OCI-LY1 (cell line): ENCODE measurements at regions not wholly inside any gene's neighbourhood (a gene's known extent, or its start where the extent isn't known, plus 50 kb on each side); places are given as distances from the start of the nearest gene placed in this dataset.

Source experiments
- H2AFZ ChIP-seq: fragments of 200-600 bp; sonication (generic), shearing (Covaris generic); 2 replicates; pipeline ENCODE4 v1.6.0; 2014; ENCODE audit warnings: antibody characterized with exemption, mild to moderate bottlenecking, low read length
- H3F3A ChIP-seq: fragments of 200-600 bp; sonication (generic), shearing (Covaris generic); 2 replicates; pipeline ENCODE4 v1.6.0; 2014; ENCODE audit warnings: mild to moderate bottlenecking, antibody characterized with exemption, low read length, moderate library complexity; ENCODE audit not compliant: insufficient read depth
- H3K27ac ChIP-seq: fragments of 200-600 bp; sonication (generic); 2 replicates; pipeline ENCODE4 v1.5.1; 2014; ENCODE audit warnings: low read length, mixed run types, mild to moderate bottlenecking, low read depth; ENCODE audit not compliant: poor library complexity, severe bottlenecking
- H3K27me3 ChIP-seq: fragments of 200-600 bp; sonication (generic); 2 replicates; pipeline ENCODE4 v1.6.0; 2014; ENCODE audit warnings: antibody characterized with exemption, mild to moderate bottlenecking, low read length, moderate library complexity; ENCODE audit not compliant: insufficient read depth
- H3K36me3 ChIP-seq: fragments of 200-600 bp; sonication (generic); 2 replicates; pipeline ENCODE4 v1.6.1; 2014; ENCODE audit warnings: mild to moderate bottlenecking, antibody characterized with exemption, low read length, moderate library complexity, mixed read lengths; ENCODE audit not compliant: insufficient read depth
- H3K4me1 ChIP-seq: fragments of 200-600 bp; sonication (generic); 2 replicates; pipeline ENCODE4 v1.5.1; 2014; ENCODE audit warnings: mild to moderate bottlenecking, low read length, moderate library complexity; ENCODE audit not compliant: insufficient read depth, severe bottlenecking
- H3K4me2 ChIP-seq: fragments of 200-600 bp; sonication (generic), shearing (Covaris generic); 2 replicates; pipeline ENCODE4 v1.6.1; 2014; ENCODE audit warnings: low read length
- H3K4me3 ChIP-seq: fragments of 200-600 bp; sonication (generic); 2 replicates; pipeline ENCODE4 v1.5.1; 2014; ENCODE audit warnings: low read length, low read depth, mild to moderate bottlenecking, mixed read lengths; ENCODE audit not compliant: poor library complexity, severe bottlenecking
- H3K79me2 ChIP-seq: fragments of 200-600 bp; shearing (Covaris generic); 2 replicates; pipeline ENCODE4 v1.6.1; 2016; ENCODE audit warnings: mixed run types, low read length, mixed read lengths; ENCODE audit not compliant: insufficient read depth
- H3K9ac ChIP-seq: fragments of 200-600 bp; sonication (generic), shearing (Covaris generic); 2 replicates; pipeline ENCODE4 v1.6.1; 2014; ENCODE audit warnings: mild to moderate bottlenecking, low read length, mixed read lengths
- H3K9me2 ChIP-seq: fragments of 200-600 bp; sonication (generic), shearing (Covaris generic); 2 replicates; pipeline ENCODE4 v1.6.1; 2014; ENCODE audit warnings: low read depth, mild to moderate bottlenecking, low read length, mixed read lengths
- H3K9me3 ChIP-seq: fragments of 200-600 bp; shearing (Covaris generic); 2 replicates; pipeline ENCODE4 v1.6.1; 2014; ENCODE audit warnings: low read length, mixed read lengths
- H4K20me1 ChIP-seq: fragments of 200-600 bp; sonication (generic), shearing (Covaris generic); 2 replicates; pipeline ENCODE4 v1.6.0; 2016; ENCODE audit warnings: mild to moderate bottlenecking, low read length; ENCODE audit not compliant: insufficient read depth
- EZH2 ChIP-seq: fragments of 200-600 bp; sonication (generic), shearing (Covaris generic); IDR thresholded peaks from 2 replicates; pipeline ENCODE4 v1.8.0; 2017; ENCODE audit warnings: borderline replicate concordance, mixed run types, mild to moderate bottlenecking, antibody characterized with exemption, low read length, moderate library complexity, mixed read lengths
- TF ChIP-seq, protein P1 (sequence below): fragments of 200-600 bp; sonication (generic), shearing (Covaris generic); IDR thresholded peaks from 2 replicates; pipeline ENCODE4 v1.5.1; 2017; ENCODE audit warnings: mild to moderate bottlenecking, antibody characterized with exemption, low read length, moderate library complexity, mixed read lengths

- H3K27ac ChIP-seq, result no peak overlapping the region
- H2AFZ ChIP-seq, result no peak overlapping the region
- no peak overlapping the region for H3K4me3 ChIP-seq
- H3F3A ChIP-seq, result no peaks in the 10 kb centered on the region
- H3K27me3 ChIP-seq, result no peaks in the 10 kb centered on the region; the same call in 1 of the 2 replicates
- no peak overlapping the region for H3K9ac ChIP-seq
- no peak overlapping the region for H3K4me2 ChIP-seq
- no peaks in the 10 kb centered on the region for H3K36me3 ChIP-seq
- H3K9me2 ChIP-seq, result no peaks in the 10 kb centered on the region
- H3K9me3 ChIP-seq, result no peaks in the 10 kb centered on the region
- TF ChIP-seq, protein P1, sequence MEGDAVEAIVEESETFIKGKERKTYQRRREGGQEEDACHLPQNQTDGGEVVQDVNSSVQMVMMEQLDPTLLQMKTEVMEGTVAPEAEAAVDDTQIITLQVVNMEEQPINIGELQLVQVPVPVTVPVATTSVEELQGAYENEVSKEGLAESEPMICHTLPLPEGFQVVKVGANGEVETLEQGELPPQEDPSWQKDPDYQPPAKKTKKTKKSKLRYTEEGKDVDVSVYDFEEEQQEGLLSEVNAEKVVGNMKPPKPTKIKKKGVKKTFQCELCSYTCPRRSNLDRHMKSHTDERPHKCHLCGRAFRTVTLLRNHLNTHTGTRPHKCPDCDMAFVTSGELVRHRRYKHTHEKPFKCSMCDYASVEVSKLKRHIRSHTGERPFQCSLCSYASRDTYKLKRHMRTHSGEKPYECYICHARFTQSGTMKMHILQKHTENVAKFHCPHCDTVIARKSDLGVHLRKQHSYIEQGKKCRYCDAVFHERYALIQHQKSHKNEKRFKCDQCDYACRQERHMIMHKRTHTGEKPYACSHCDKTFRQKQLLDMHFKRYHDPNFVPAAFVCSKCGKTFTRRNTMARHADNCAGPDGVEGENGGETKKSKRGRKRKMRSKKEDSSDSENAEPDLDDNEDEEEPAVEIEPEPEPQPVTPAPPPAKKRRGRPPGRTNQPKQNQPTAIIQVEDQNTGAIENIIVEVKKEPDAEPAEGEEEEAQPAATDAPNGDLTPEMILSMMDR, result no peak
- no peak for TF ChIP-seq EZH2
- no peaks in the 10 kb centered on the region for H3K4me1 ChIP-seq
- no peaks in the 10 kb centered on the region for H3K79me2 ChIP-seq
- H4K20me1 ChIP-seq, result no peaks in the 10 kb centered on the region
Measured at GRCh38 chr14:101179691-101180211, 276.2 kb upstream of the RTL1 start.

DNA sequence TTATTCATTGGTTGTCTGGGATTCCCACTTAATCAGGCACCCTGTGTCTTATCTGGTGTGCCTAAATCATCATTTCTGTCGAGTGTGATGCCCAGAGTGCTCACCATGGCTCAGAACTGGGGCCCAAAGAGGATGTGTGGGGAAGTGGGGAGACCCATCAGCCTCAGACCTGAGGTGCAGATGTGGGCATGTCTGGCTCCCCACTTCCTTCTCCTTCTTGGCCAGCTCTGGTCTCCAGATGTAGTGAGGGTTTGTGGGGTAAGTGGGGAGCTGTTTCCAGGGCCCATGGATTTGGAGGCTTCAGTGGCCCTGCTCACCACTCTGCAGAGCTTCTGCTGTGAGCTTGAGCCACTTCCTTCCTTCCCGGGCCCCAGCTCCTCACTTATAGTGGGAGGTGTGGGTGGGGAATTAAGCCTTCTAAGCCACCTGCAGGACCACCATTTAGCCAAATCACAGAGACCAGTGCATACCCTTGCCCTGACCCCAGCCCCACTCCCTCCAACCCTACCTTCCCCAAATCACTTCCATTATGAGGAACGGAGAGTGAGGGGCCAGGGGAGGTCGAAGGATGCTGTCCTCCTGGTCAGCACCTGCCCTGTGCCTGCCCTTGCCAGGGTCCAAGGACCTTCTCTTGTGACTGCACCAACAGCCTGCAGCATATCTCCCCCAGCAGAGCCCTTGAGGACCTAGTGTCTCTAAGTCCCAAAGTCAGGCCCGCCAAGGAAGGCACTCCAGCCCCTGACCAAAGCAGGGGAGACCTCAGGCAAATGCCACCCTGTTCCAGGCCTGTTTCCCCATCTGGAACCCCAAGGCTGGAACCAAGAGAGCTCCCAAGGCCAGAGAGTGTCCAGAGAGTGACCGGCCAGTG lies 278.2 kb upstream of the RTL1 start:
- TF ChIP-seq EZH2, result no peak
- TF ChIP-seq, protein P1, result no peak
- no peak overlapping the region for H3K4me2 ChIP-seq

GRCh38 chr14:101182476-101182875 lies 279.0 kb upstream of the RTL1 start:
- no peaks in the 10 kb centered on the region for H3K9me3 ChIP-seq
- H4K20me1 ChIP-seq, result no peaks in the 10 kb centered on the region
- no peak overlapping the region for H3K9ac ChIP-seq
- H3K9me2 ChIP-seq, result no peaks in the 10 kb centered on the region
- TF ChIP-seq, protein P1, result no peak
- no peak for TF ChIP-seq EZH2
- no peaks in the 10 kb centered on the region for H3K79me2 ChIP-seq
- no peak overlapping the region for H3K4me3 ChIP-seq
- H2AFZ ChIP-seq, result no peak overlapping the region
- no peaks in the 10 kb centered on the region for H3K4me1 ChIP-seq
- H3K27ac ChIP-seq, result no peak overlapping the region
- H3F3A ChIP-seq, result no peaks in the 10 kb centered on the region
- H3K36me3 ChIP-seq, result no peaks in the 10 kb centered on the region
- H3K27me3 ChIP-seq, result no peaks in the 10 kb centered on the region; the same call in 1 of the 2 replicates
- no peak overlapping the region for H3K4me2 ChIP-seq

More for the DNA sequence above, 278.2 kb upstream of the RTL1 start:
- Histone ChIP-seq H3K79me2 (no peaks in the 10 kb centered on the region), H4K20me1 (no peaks in the 10 kb centered on the region), H3F3A (no peaks in the 10 kb centered on the region), H3K27me3 (no peaks in the 10 kb centered on the region; the same call in 1 of the 2 replicates), H3K9me3 (no peaks in the 10 kb centered on the region), H3K9me2 (no peaks in the 10 kb centered on the region), H3K4me3 (no peak overlapping the region), H3K4me1 (no peaks in the 10 kb centered on the region), H3K27ac (no peak overlapping the region), H3K9ac (no peak overlapping the region), H3K36me3 (no peaks in the 10 kb centered on the region), H2AFZ (no peak overlapping the region)
